Neuronal stem cell (in vitro differentiated cells): ENCODE measurements at regions not wholly inside any gene's neighbourhood (a gene's known extent, or its start where the extent isn't known, plus 50 kb on each side); places are given as distances from the start of the nearest gene placed in this dataset.

ENCODE experiments used
- DNase-seq: peaks from one replicate; pipeline ENCODE4 v3.0.0-alpha.2; 2013; ENCODE audit warnings: low spot score
- H2AFZ ChIP-seq: one replicate; pipeline ENCODE4 v1.6.1; 2013; ENCODE audit warnings: mild to moderate bottlenecking, low read length, inconsistent platforms
- H2AK5ac ChIP-seq: 2 replicates; pipeline ENCODE4 v1.6.1; 2013; ENCODE audit warnings: low read depth, mild to moderate bottlenecking, inconsistent platforms, low read length, moderate library complexity, mixed read lengths
- H2BK120ac ChIP-seq: 2 replicates; pipeline ENCODE4 v1.6.1; 2013; ENCODE audit warnings: low read depth, mild to moderate bottlenecking, inconsistent platforms, low read length, moderate library complexity, mixed read lengths
- H2BK12ac ChIP-seq: one replicate; pipeline ENCODE4 v1.6.1; 2013; ENCODE audit warnings: low read length, inconsistent platforms
- H2BK15ac ChIP-seq: 2 replicates; pipeline ENCODE4 v1.6.1; 2013; ENCODE audit warnings: mild to moderate bottlenecking, low read length, inconsistent platforms, mixed read lengths
- H2BK5ac ChIP-seq: one replicate; pipeline ENCODE4 v1.6.1; 2013; ENCODE audit warnings: inconsistent platforms, mild to moderate bottlenecking, low read length, moderate library complexity
- H3K14ac ChIP-seq: one replicate; pipeline ENCODE4 v1.6.1; 2013; ENCODE audit warnings: low read length, inconsistent platforms
- H3K18ac ChIP-seq: 2 replicates; pipeline ENCODE4 v1.6.1; 2013; ENCODE audit warnings: low read length, inconsistent platforms
- H3K23ac ChIP-seq: 2 replicates; pipeline ENCODE4 v1.6.1; 2013; ENCODE audit warnings: low read depth, mild to moderate bottlenecking, mixed read lengths, low read length, inconsistent platforms; ENCODE audit not compliant: poor library complexity
- H3K27ac ChIP-seq: replicated peaks from 3 replicates; pipeline ENCODE4 v1.5.1; 2013; ENCODE audit warnings: low read length, inconsistent platforms
- H3K27me3 ChIP-seq, 3 experiments: 2 replicates each; pipeline ENCODE4 v1.6.1; 2013; ENCODE audit warnings: low read length in 3 of 3, mild to moderate bottlenecking in 2 of 3, inconsistent platforms in 1 of 3, low read depth in 1 of 3, mixed read lengths in 1 of 3, moderate library complexity in 1 of 3; ENCODE audit not compliant: control insufficient read depth in 3 of 3, insufficient read depth in 3 of 3
- H3K36me3 ChIP-seq, 2 donors: replicated peaks in 1 of 2; 2 replicates each; pipeline ENCODE4 v1.6.1; 2013; ENCODE audit warnings: low read length in 2 of 2; ENCODE audit not compliant: control insufficient read depth in 2 of 2, insufficient read depth in 2 of 2
- H3K4ac ChIP-seq: 2 replicates; pipeline ENCODE4 v1.6.1; 2013; ENCODE audit warnings: inconsistent platforms, mild to moderate bottlenecking, low read length, moderate library complexity
- H3K4me1 ChIP-seq, 2 donors: 1 replicate in 1 of 2; 2 replicates in 1 of 2; pipeline ENCODE4 v1.6.1; 2013; ENCODE audit warnings: low read length in 2 of 2, low read depth in 1 of 2; ENCODE audit not compliant: control insufficient read depth in 2 of 2, insufficient read depth in 1 of 2
- H3K4me2 ChIP-seq: one replicate; pipeline ENCODE4 v1.6.1; 2013; ENCODE audit warnings: mild to moderate bottlenecking, low read length, inconsistent platforms; ENCODE audit not compliant: insufficient read depth, poor library complexity, severe bottlenecking
- H3K4me3 ChIP-seq, 2 donors: 2 replicates each; pipeline ENCODE4 v1.5.1; 2013; ENCODE audit warnings: low read length in 2 of 2, mild to moderate bottlenecking in 2 of 2, inconsistent platforms in 1 of 2, moderate library complexity in 1 of 2
- H3K79me1 ChIP-seq: one replicate; pipeline ENCODE4 v1.6.1; 2013; ENCODE audit warnings: low read depth, mild to moderate bottlenecking, inconsistent platforms, low read length, moderate library complexity
- H3K9ac ChIP-seq: one replicate; pipeline ENCODE4 v1.6.1; 2013; ENCODE audit warnings: mild to moderate bottlenecking, low read depth, low read length, inconsistent platforms; ENCODE audit not compliant: poor library complexity
- H3K9me3 ChIP-seq, 2 donors: replicated peaks in 1 of 2; 2 replicates each; pipeline versions ENCODE3 to v1.6.1; 2013; ENCODE audit warnings: low read length in 2 of 2, mild to moderate bottlenecking in 2 of 2, inconsistent platforms in 1 of 2, low read depth in 1 of 2, mixed read lengths in 1 of 2, moderate library complexity in 1 of 2; ENCODE audit not compliant: control insufficient read depth in 2 of 2, insufficient read depth in 1 of 2
- H4K8ac ChIP-seq: one replicate; pipeline ENCODE4 v1.6.1; 2013; ENCODE audit warnings: low read depth, mild to moderate bottlenecking, inconsistent platforms, low read length, moderate library complexity
- H4K91ac ChIP-seq: one replicate; pipeline ENCODE4 v1.6.1; 2013; ENCODE audit warnings: low read length, low read depth, mild to moderate bottlenecking, inconsistent platforms; ENCODE audit not compliant: poor library complexity
- WGBS, 2 donors: extraction: QIAGEN DNeasy Blood & Tissue Kit; methylation state at CpG; one replicate each; pipeline ENCODE4 v1.1.7; 2013; ENCODE audit warnings: missing lambda C conversion rate in 2 of 2, mixed read lengths in 1 of 2; ENCODE audit not compliant: insufficient read length in 2 of 2, insufficient replicate concordance in 1 of 2; ENCODE audit errors: extremely low coverage in 2 of 2; 5-methylcytosine and 5-hydroxymethylcytosine counted together

DNA sequence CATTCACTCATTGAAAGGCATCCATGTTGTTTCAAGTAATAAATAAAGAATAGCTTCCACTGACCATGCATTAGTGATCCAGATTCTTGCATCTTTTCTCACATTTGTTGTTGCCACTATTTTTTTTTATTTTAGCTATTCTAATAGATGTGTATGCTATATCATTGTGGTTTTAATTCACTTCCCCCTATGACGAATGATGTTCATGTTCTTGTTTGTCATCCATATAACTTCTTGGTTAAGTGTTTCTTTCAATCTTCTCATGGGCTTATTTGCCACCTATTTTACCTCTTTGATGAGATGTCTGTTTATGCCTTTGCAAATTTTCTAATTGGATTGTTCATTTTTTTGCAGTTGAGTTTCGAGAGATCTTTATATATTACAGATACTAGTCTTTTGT lies 681.2 kb downstream of the HDGFL1 start:
- DNase-seq: no peak
- Histone ChIP-seq H2BK120ac (no peak overlapping the region), H3K9me3 (no peaks in the 10 kb centered on the region), H3K18ac (no peak overlapping the region), H3K4me1 (no peaks in the 10 kb centered on the region), H3K14ac (no peak overlapping the region), H3K36me3 (no peaks in the 10 kb centered on the region), H3K27me3 (no peaks in the 10 kb centered on the region), H3K4me2 (no peak overlapping the region), H2BK12ac (no peak overlapping the region), H3K23ac (no peak overlapping the region), H2BK15ac (no peak overlapping the region), H3K4ac (no peak overlapping the region), H2BK5ac (no peak overlapping the region), H3K9ac (no peak overlapping the region), H4K91ac (no peak overlapping the region), H3K27ac (no peak overlapping the region), H2AK5ac (no peak overlapping the region), H2AFZ (no peak overlapping the region), H3K4me3 (no peak overlapping the region), H3K79me1 (no peaks in the 10 kb centered on the region), H4K8ac (no peak overlapping the region)
- no CpG with 5 or more reads among the region's 2 CpGs for WGBS, 2 donors

DNA sequence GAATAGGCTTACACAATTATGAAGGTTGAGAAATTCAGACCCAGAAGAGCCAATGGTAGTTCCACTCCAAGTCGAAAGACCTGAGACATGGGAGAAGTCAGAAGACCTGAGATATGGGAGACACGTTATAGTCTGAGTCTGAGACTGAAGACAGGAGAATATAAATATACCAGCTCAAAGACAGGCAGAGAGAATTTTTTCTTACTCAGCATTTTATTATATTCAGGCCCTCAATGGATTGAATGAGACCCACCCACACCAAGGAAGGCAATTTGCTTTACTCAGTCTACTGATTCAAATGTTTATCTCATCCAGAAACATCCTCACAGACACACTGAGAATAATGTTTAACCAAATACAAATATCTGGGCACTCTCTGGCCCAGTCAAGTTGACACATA lies 693.5 kb downstream of the HDGFL1 start:
- no peak overlapping the region for H4K91ac ChIP-seq
- no peaks in the 10 kb centered on the region for H3K4me1 ChIP-seq
- no peak overlapping the region for H2AFZ ChIP-seq
- WGBS, 2 donors: no CpG with 5 or more reads among the region's 2 CpGs
- H3K9ac ChIP-seq: no peak overlapping the region
- H2BK12ac ChIP-seq: no peak overlapping the region
- no peak overlapping the region for H3K4me2 ChIP-seq
- no peak overlapping the region for H3K14ac ChIP-seq
- no peak for DNase-seq
- no peak overlapping the region for H3K18ac ChIP-seq
- peaks cover 0 to 3% of the 10 kb centered on the region in 2 donors for H3K9me3 ChIP-seq
- H2BK5ac ChIP-seq: no peak overlapping the region
- no peak overlapping the region for H2BK15ac ChIP-seq
- H4K8ac ChIP-seq: no peak overlapping the region
- H3K27ac ChIP-seq: no peak overlapping the region
- H3K4me3 ChIP-seq: no peak overlapping the region
- no peak overlapping the region for H3K4ac ChIP-seq
- no peaks in the 10 kb centered on the region for H3K79me1 ChIP-seq
- H3K36me3 ChIP-seq: no peaks in the 10 kb centered on the region
- H2BK120ac ChIP-seq: no peak overlapping the region
- H2AK5ac ChIP-seq: no peak overlapping the region
- no peak overlapping the region for H3K23ac ChIP-seq
- H3K27me3 ChIP-seq: no peaks in the 10 kb centered on the region

DNA sequence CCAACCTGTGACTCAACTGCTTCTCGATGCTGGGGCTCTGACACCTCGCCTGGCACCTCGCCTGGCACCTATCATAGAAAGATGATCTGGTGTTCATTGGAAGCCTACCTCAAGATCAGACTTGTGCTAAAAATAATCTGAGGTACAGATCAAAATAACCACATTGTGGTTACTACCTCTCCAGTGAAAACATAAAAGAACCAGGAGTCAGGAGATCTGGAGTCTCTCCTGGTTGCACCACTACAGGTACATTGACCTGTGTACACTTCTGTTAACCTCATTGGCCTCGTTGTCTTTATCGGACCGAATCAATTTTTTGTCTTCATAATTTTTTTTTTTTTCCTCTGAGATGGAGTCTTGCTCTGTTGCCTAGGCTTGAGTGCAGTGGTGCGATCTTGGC lies 695.9 kb downstream of the HDGFL1 start:
- H2BK15ac ChIP-seq: no peak overlapping the region
- H3K4me3 ChIP-seq: no peak overlapping the region
- H3K18ac ChIP-seq: no peak overlapping the region

DNA sequence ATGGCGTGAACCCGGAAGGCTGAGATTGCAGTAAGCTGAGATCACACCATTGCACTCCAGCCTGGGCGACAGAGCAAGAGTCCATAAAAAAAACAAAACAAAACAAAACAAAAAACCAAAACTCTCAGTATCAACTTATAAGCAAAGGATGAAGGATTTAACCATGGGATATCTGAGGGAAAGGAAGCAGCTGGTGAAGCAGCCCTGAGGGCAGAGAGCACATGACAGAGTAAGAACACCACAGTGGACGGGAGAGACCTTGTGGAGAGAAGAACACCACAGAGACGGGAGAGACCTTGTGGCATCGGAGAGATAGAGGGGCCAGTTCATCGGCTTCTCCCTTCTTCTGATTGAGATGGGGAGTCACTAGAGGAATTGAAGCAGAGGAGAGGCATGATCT lies 697.2 kb downstream of the HDGFL1 start:
- no CpG with 5 or more reads among the region's 7 CpGs for WGBS, 2 donors
- Histone ChIP-seq H3K4me2 (no peak overlapping the region), H3K4ac (no peak overlapping the region), H2BK120ac (no peak overlapping the region), H3K27me3 (no peaks in the 10 kb centered on the region), H2AFZ (no peak overlapping the region), H3K14ac (no peak overlapping the region), H3K27ac (no peak overlapping the region), H2BK15ac (no peak overlapping the region), H4K8ac (no peak overlapping the region), H3K4me3 (no peak overlapping the region), H2AK5ac (no peak overlapping the region), H2BK12ac (no peak overlapping the region), H3K23ac (no peak overlapping the region), H3K79me1 (no peaks in the 10 kb centered on the region), H3K36me3 (no peaks in the 10 kb centered on the region), H4K91ac (no peak overlapping the region), H2BK5ac (no peak overlapping the region), H3K18ac (no peak overlapping the region), H3K9me3 (no peaks in the 10 kb centered on the region), H3K9ac (no peak overlapping the region), H3K4me1 (peaks cover 0 to 2% of the 10 kb centered on the region in 2 donors)
- DNase-seq: no peak

More for the DNA sequence above, 695.9 kb downstream of the HDGFL1 start:
- Histone ChIP-seq H3K79me1 (no peaks in the 10 kb centered on the region), H3K27me3 (no peaks in the 10 kb centered on the region), H4K91ac (no peak overlapping the region), H2AK5ac (no peak overlapping the region), H3K4me2 (no peak overlapping the region), H3K27ac (no peak overlapping the region), H3K4ac (no peak overlapping the region), H2BK5ac (no peak overlapping the region), H3K4me1 (no peaks in the 10 kb centered on the region), H4K8ac (no peak overlapping the region), H3K14ac (no peak overlapping the region), H3K36me3 (no peaks in the 10 kb centered on the region), H3K9ac (no peak overlapping the region), H2AFZ (no peak overlapping the region), H3K9me3 (peaks cover 0 to 3% of the 10 kb centered on the region in 2 donors), H3K23ac (no peak overlapping the region), H2BK12ac (no peak overlapping the region), H2BK120ac (no peak overlapping the region)
- WGBS, 2 donors: no CpG with 5 or more reads among the region's 7 CpGs
- DNase-seq: no peak
